NCI-H187 (cell line): ENCODE measurements at regions not wholly inside any gene's neighbourhood (a gene's known extent, or its start where the extent isn't known, plus 50 kb on each side); places are given as distances from the start of the nearest gene placed in this dataset.
"Not testable (repeated sequence)": the region's sequence is repeated elsewhere in the genome, so short reads cannot be mapped to it uniquely, and the experiment has no call there.

Source experiments
- DNase-seq, 2 experiments: peaks; one replicate each; lab custom pipeline; 2025; lab: John Stamatoyannopoulos, UW

- no peak for DNase-seq
These were observed 305.1 kb upstream of the RIOK2 start for GRCh38 chr5:97488126-97488668.

- DNase-seq: no peak
These were observed 306.2 kb upstream of the RIOK2 start for GRCh38 chr5:97489010-97489840.

GRCh38 chr5:97494465-97494864 is 311.4 kb upstream of the RIOK2 start:
- DNase-seq: no peak

- no peak for DNase-seq
These were observed 312.3 kb upstream of the RIOK2 start for GRCh38 chr5:97495301-97495700.

- no peak for DNase-seq
These were observed 313.0 kb upstream of the RIOK2 start for GRCh38 chr5:97496037-97496436.

- DNase-seq: no peak
These were observed 315.6 kb upstream of the RIOK2 start for GRCh38 chr5:97498657-97499056.

- no peak for DNase-seq
These were observed 316.6 kb upstream of the RIOK2 start for GRCh38 chr5:97499605-97500004.

GRCh38 chr5:97501286-97501964 is 318.4 kb upstream of the RIOK2 start:
- no peak for DNase-seq

GRCh38 chr5:97501965-97502305 is 318.9 kb upstream of the RIOK2 start:
- DNase-seq: no peak

GRCh38 chr5:97508864-97509263 is 325.8 kb upstream of the RIOK2 start:
- DNase-seq: no peak

- not testable (repeated sequence) for DNase-seq
These were observed 336.5 kb upstream of the RIOK2 start for GRCh38 chr5:97519565-97519964.

GRCh38 chr5:97523336-97523735 is 340.3 kb upstream of the RIOK2 start:
- DNase-seq: not testable (repeated sequence)

GRCh38 chr5:97525780-97526179 is 342.7 kb upstream of the RIOK2 start:
- no peak for DNase-seq

GRCh38 chr5:97528941-97529340 is 345.9 kb upstream of the RIOK2 start:
- DNase-seq: no peak

GRCh38 chr5:97529354-97529985 is 346.4 kb upstream of the RIOK2 start:
- DNase-seq: no peak

- no peak for DNase-seq
These were observed 348.5 kb upstream of the RIOK2 start for GRCh38 chr5:97531549-97531948.

GRCh38 chr5:97534166-97534565 is 351.1 kb upstream of the RIOK2 start:
- no peak for DNase-seq

GRCh38 chr5:97536683-97537082 is 353.6 kb upstream of the RIOK2 start:
- no peak for DNase-seq

GRCh38 chr5:97538912-97539311 is 355.9 kb upstream of the RIOK2 start:
- no peak for DNase-seq

- no peak for DNase-seq
These were observed 358.8 kb upstream of the RIOK2 start for GRCh38 chr5:97541864-97542263.

- DNase-seq: no peak
These were observed 359.4 kb upstream of the RIOK2 start for GRCh38 chr5:97542469-97542868.

GRCh38 chr5:97543166-97543565 is 360.1 kb upstream of the RIOK2 start:
- DNase-seq: no peak

- DNase-seq: no peak
These were observed 361.2 kb upstream of the RIOK2 start for GRCh38 chr5:97544240-97544639.
